ENCODE measurements at regions not wholly inside any gene's neighbourhood (a gene's known extent, or its start where the extent isn't known, plus 50 kb on each side); places are given as distances from the start of the nearest gene placed in this dataset.

- Histone ChIP-seq H3K27ac (no peak overlapping the region), H3K27me3 (ENCODE audit: insufficient read depth in 3 of 3, low read length in 2 of 3) (peaks cover 0 to 10% (median 3%) of the 10 kb centered on the region in 3 donors), H3K36me3 (ENCODE audit: insufficient read depth in 1 of 2, low read depth in 1 of 2) (no peaks in the 10 kb centered on the region), H3K4me1 (no peaks in the 10 kb centered on the region), H3K4me3 (no peak overlapping the region), H3K9me3 (no peaks in the 10 kb centered on the region)
- WGBS, 3 donors: 23 to 28% (median 25%) methylated on average over 6 of the region's 6 CpGs
- ATAC-seq: no peak
- no peak for TF ChIP-seq CTCF (IDR thresholded peaks at IDR 0.05)
- DNase-seq: no peak
- intact Hi-C loops (cut with DNase I): no loop called here
These were observed 81.9 kb upstream of the FAM169A start for GRCh38 chr5:74948031-74948546.

- 65 to 73% (median 72%) methylated on average over 4 of the region's 4 CpGs for WGBS, 3 donors
- H3K27me3 ChIP-seq (ENCODE audit: insufficient read depth in 3 of 3, low read length in 2 of 3): peaks cover 0 to 10% (median 3%) of the 10 kb centered on the region in 3 donors
- no peak for ATAC-seq
- no peaks in the 10 kb centered on the region for H3K36me3 ChIP-seq (ENCODE audit: insufficient read depth in 1 of 2, low read depth in 1 of 2)
- no peak for TF ChIP-seq CTCF (IDR thresholded peaks at IDR 0.05)
- H3K27ac ChIP-seq: no peak overlapping the region
- no peaks in the 10 kb centered on the region for H3K4me1 ChIP-seq
- no peak for DNase-seq
- no peak overlapping the region for H3K4me3 ChIP-seq
- intact Hi-C loops (cut with DNase I): no loop called here
- no peaks in the 10 kb centered on the region for H3K9me3 ChIP-seq
These were observed 80.3 kb upstream of the FAM169A start for GRCh38 chr5:74946471-74946870.

- Histone ChIP-seq H3K9me3 (no peaks in the 10 kb centered on the region), H3K27me3 (ENCODE audit: insufficient read depth in 3 of 3, low read length in 2 of 3) (peaks cover 0 to 10% (median 3%) of the 10 kb centered on the region in 3 donors), H3K36me3 (ENCODE audit: insufficient read depth in 1 of 2, low read depth in 1 of 2) (no peaks in the 10 kb centered on the region), H3K27ac (no peak overlapping the region), H3K4me1 (no peaks in the 10 kb centered on the region), H3K4me3 (no peak overlapping the region)
- intact Hi-C loops (cut with DNase I): no loop called here
- ATAC-seq (no peak), DNase-seq (no peak)
- no peak for TF ChIP-seq CTCF (IDR thresholded peaks at IDR 0.05)
- 56 to 66% (median 64%) methylated on average over 4 of the region's 4 CpGs for WGBS, 3 donors
These were observed 79.5 kb upstream of the FAM169A start for GRCh38 chr5:74945561-74946165.

- no peaks in the 10 kb centered on the region for H3K9me3 ChIP-seq
- ATAC-seq (no peak), DNase-seq (no peak)
- no peak overlapping the region for H3K27ac ChIP-seq
- H3K4me3 ChIP-seq: no peak overlapping the region
- no peak for TF ChIP-seq CTCF (IDR thresholded peaks at IDR 0.05)
- peaks cover 0 to 10% (median 3%) of the 10 kb centered on the region in 3 donors for H3K27me3 ChIP-seq (ENCODE audit: insufficient read depth in 3 of 3, low read length in 2 of 3)
- intact Hi-C loops (cut with DNase I): no loop called here
- no peaks in the 10 kb centered on the region for H3K4me1 ChIP-seq
- WGBS, 3 donors: 55 to 64% (median 56%) methylated on average over 2 of the region's 2 CpGs
- no peaks in the 10 kb centered on the region for H3K36me3 ChIP-seq (ENCODE audit: insufficient read depth in 1 of 2, low read depth in 1 of 2)
These were observed 77.7 kb upstream of the FAM169A start for GRCh38 chr5:74943905-74944304.
